Colonic mucosa (tissue), 4 donors: ENCODE measurements at regions not wholly inside any gene's neighbourhood (a gene's known extent, or its start where the extent isn't known, plus 50 kb on each side); places are given as distances from the start of the nearest gene placed in this dataset.

ENCODE experiments used
- DNase-seq: peaks from one replicate; pipeline ENCODE4 v3.0.0-alpha.2; 2020
- H3K27ac ChIP-seq: fragments of 200-600 bp; one replicate; pipeline ENCODE4 v1.8.0; 2021
- H3K27me3 ChIP-seq: fragments of 200-600 bp; one replicate; pipeline ENCODE4 v1.8.0; 2021
- H3K36me3 ChIP-seq: fragments of 200-600 bp; one replicate; pipeline ENCODE4 v1.8.0; 2021
- H3K4me1 ChIP-seq: fragments of 200-600 bp; one replicate; pipeline ENCODE4 v1.8.0; 2021; ENCODE audit warnings: mild to moderate bottlenecking
- H3K4me3 ChIP-seq: fragments of 200-600 bp; one replicate; pipeline ENCODE4 v1.8.0; 2021
- H3K9ac ChIP-seq, 2 donors: one replicate each; pipeline ENCODE4 v1.7.0; 2013; ENCODE audit warnings: control low read depth in 2 of 2, low read depth in 2 of 2, low read length in 2 of 2
- H3K9me3 ChIP-seq: fragments of 200-600 bp; one replicate; pipeline ENCODE4 v1.8.0; 2021
- intact Hi-C: fragments of 100-400 bp; cut with DNase I; formaldehyde crosslinking; loops from one replicate; pipeline ENCODE4 v1.14.1; 2022
- TF ChIP-seq, protein P1 (sequence below): fragments of 200-600 bp; IDR thresholded peaks from one replicate; pipeline ENCODE4 v1.8.0; 2022; ENCODE audit warnings: antibody characterized with exemption, mild to moderate bottlenecking
- donor health status: healthy.
- donor health status: DM: no; HTN: no; CAD: no.
- donor health status: DM: no; HTN: no; CAD: no.

DNA sequence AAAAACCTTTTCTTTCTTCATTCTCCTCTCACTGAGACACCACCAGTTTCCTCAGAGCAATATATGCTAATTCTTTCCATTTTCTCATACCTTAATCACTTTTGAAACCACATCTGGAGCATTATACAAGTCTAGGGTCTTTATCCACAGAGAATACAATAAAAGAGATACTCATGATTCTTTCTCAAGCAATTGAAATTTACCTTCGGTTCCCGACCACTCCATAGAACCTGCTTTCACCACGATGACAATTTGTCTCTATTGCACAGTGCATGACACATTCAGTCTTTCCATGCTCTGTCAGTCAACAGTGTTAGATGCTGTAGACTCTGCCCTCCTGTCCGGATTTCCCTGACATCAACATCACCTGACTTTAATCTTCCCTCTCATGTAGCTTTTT, 409.3 kb upstream of the NWD2 start:
- no peak overlapping the region for H3K4me3 ChIP-seq
- H3K27me3 ChIP-seq, result no peaks in the 10 kb centered on the region
- H3K4me1 ChIP-seq, result no peaks in the 10 kb centered on the region
- intact Hi-C loops, result no loop called here
- DNase-seq, result no peak
- TF ChIP-seq, protein P1, sequence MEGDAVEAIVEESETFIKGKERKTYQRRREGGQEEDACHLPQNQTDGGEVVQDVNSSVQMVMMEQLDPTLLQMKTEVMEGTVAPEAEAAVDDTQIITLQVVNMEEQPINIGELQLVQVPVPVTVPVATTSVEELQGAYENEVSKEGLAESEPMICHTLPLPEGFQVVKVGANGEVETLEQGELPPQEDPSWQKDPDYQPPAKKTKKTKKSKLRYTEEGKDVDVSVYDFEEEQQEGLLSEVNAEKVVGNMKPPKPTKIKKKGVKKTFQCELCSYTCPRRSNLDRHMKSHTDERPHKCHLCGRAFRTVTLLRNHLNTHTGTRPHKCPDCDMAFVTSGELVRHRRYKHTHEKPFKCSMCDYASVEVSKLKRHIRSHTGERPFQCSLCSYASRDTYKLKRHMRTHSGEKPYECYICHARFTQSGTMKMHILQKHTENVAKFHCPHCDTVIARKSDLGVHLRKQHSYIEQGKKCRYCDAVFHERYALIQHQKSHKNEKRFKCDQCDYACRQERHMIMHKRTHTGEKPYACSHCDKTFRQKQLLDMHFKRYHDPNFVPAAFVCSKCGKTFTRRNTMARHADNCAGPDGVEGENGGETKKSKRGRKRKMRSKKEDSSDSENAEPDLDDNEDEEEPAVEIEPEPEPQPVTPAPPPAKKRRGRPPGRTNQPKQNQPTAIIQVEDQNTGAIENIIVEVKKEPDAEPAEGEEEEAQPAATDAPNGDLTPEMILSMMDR, result no peak
- H3K9ac ChIP-seq, result no peak overlapping the region
- no peak overlapping the region for H3K27ac ChIP-seq
- H3K9me3 ChIP-seq, result no peaks in the 10 kb centered on the region
- no peaks in the 10 kb centered on the region for H3K36me3 ChIP-seq

DNA sequence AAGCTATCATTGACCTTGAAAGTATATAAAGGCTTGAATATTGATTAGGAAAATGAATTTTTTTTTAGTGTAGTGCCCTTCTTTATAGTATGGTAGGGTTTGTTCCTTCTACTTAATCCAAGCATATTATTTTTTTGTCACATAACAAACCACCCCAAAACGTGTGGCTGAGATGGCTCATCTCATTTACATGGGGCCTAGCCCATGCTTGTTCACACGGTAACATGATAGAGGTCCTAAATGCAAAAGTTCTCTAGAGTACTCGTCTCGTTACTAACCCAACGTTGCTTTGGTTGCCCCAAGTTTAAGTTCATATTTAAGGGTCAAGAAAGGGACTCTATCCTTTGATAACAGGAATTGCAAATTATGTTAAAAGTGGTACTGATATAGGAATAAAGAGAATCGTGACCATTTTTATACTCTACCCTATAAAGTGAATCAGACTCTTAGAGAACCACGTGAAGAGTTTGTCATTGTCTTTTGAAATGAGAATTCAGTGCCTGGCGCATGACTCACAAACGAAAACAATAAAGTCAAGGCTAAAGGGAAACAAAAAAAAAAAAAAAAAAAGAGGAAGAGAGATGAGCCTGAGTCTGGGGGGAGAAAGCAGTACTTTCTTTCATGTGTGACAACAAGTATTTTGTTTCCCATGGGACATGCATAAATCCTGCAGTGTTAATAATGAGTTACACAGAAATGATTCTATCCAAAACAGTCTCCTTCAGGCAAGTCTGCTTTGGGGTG, 402.8 kb upstream of the NWD2 start:
- Histone ChIP-seq H3K4me3 (no peak overlapping the region), H3K27ac (no peak overlapping the region), H3K27me3 (no peaks in the 10 kb centered on the region), H3K9me3 (no peaks in the 10 kb centered on the region), H3K4me1 (no peaks in the 10 kb centered on the region), H3K36me3 (no peaks in the 10 kb centered on the region), H3K9ac (no peak overlapping the region)
- TF ChIP-seq, protein P1, result no peak
- intact Hi-C loops, result no loop called here
- no peak for DNase-seq

DNA sequence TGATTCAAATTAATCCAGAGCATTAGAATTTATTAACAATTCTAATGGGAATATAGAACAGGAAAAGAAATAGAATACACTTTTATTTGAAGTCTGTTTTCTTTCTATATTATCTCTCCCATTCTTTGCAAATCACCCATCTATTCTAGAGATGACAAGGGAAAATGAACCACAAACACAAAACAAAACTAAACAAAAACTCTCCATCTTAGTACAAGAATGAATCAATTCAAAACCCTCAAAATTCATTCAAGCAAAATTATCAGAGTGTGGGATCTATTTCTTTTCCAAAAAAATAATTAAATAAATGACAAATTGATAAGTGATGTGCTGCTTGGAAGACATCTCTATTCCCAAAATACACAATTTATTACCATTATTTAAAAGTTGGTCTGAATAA, 400.1 kb upstream of the NWD2 start:
- intact Hi-C loops, result no loop called here
- Histone ChIP-seq H3K4me3 (no peak overlapping the region), H3K27ac (no peak overlapping the region), H3K4me1 (no peaks in the 10 kb centered on the region), H3K9me3 (no peaks in the 10 kb centered on the region), H3K9ac (no peak overlapping the region), H3K36me3 (no peaks in the 10 kb centered on the region), H3K27me3 (no peaks in the 10 kb centered on the region)
- DNase-seq, result no peak
- TF ChIP-seq, protein P1, result no peak

DNA sequence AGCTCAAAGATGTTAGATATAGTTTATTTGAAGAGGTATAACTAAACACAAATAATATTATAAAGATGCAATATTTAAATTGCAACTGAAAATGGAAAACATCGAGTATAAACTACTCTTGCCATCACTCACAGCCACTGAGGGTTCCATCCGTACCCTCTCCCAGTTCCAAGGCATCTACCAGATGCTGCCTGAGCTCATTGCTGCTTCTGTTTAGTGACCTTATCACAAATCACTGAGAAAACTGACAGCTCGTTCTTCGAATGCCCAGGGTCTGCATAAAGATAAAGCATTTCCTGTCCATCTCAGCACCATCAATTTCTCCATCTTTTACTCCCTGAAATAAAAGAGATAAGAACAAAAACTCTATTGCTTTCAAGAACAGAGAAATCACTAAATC, 391.7 kb upstream of the NWD2 start:
- H3K9ac ChIP-seq, result no peak overlapping the region
- no peak overlapping the region for H3K27ac ChIP-seq
- no peak for DNase-seq
- no peaks in the 10 kb centered on the region for H3K4me1 ChIP-seq
- H3K27me3 ChIP-seq, result no peaks in the 10 kb centered on the region
- TF ChIP-seq, protein P1, result no peak
- intact Hi-C loops, result no loop called here
- no peaks in the 10 kb centered on the region for H3K9me3 ChIP-seq
- H3K4me3 ChIP-seq, result no peak overlapping the region
- no peaks in the 10 kb centered on the region for H3K36me3 ChIP-seq

DNA sequence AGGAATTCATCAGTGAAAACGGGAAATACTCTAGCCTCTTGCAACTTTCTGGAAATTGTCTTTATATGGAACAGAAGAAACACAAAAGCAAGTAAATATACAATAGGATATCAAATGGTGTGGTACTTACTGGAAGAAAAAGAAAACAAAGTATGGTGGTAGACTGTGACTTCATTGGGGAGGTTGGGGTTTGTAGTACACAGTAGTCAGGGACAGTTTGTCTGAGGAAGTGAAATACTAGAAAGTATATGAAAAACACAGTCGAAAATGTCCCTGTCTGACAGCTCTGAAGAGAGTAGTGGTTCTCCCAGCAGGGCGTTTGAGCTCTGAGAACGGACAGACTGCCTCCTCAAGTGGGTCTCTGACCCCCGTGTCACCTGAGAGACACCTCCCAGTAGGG, 390.0 kb upstream of the NWD2 start:
- Histone ChIP-seq H3K9ac (no peak overlapping the region), H3K9me3 (no peaks in the 10 kb centered on the region), H3K27ac (no peak overlapping the region), H3K36me3 (no peaks in the 10 kb centered on the region), H3K27me3 (no peaks in the 10 kb centered on the region), H3K4me3 (no peak overlapping the region), H3K4me1 (no peaks in the 10 kb centered on the region)
- DNase-seq, result no peak
- TF ChIP-seq, protein P1, result no peak
- intact Hi-C loops, result no loop called here
